Keratinocyte (primary cell): ENCODE measurements at regions not wholly inside any gene's neighbourhood (a gene's known extent, or its start where the extent isn't known, plus 50 kb on each side); places are given as distances from the start of the nearest gene placed in this dataset.

Source experiments
- EZH2 ChIP-seq: IDR thresholded peaks from one replicate; pipeline ENCODE4 v1.6.1; 2012; ENCODE audit warnings: inconsistent platforms, mild to moderate bottlenecking, low read length, moderate library complexity
- TF ChIP-seq, protein P1 (sequence below), 3 experiments: IDR thresholded peaks in 1 of 3; conservative IDR thresholded peaks in 1 of 3; optimal IDR thresholded peaks in 1 of 3; 2 replicates in 2 of 3; 3 replicates in 1 of 3; pipeline versions ENCODE3 to v1.5.1; 2011; ENCODE audit warnings: low read length in 3 of 3, mild to moderate bottlenecking in 3 of 3, moderate library complexity in 2 of 3, control low read depth in 1 of 3, inconsistent platforms in 1 of 3; ENCODE audit not compliant: insufficient read depth in 2 of 3; ENCODE audit errors: extremely low read depth in 1 of 3

DNA sequence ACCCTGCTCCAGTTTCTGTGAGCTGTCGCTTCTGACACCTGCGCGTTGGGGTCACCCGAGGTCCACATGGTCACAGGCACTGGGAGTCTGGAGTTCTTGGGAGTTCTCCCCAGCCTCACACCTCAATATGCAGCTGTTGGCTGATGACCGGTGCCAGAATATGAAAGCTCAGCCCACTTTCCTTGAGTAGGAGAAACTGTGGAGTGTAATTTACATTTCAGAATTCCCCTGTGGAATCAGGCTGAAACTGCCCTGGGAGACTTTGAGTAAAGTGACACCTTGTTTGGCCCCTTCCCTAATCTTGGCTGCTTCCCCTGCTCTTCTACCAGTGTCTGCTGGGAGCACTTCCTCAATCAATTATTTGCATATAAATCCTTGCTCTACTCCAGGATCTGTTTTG is 255.9 kb downstream of the NFKBIZ start:
- TF ChIP-seq, protein P1, sequence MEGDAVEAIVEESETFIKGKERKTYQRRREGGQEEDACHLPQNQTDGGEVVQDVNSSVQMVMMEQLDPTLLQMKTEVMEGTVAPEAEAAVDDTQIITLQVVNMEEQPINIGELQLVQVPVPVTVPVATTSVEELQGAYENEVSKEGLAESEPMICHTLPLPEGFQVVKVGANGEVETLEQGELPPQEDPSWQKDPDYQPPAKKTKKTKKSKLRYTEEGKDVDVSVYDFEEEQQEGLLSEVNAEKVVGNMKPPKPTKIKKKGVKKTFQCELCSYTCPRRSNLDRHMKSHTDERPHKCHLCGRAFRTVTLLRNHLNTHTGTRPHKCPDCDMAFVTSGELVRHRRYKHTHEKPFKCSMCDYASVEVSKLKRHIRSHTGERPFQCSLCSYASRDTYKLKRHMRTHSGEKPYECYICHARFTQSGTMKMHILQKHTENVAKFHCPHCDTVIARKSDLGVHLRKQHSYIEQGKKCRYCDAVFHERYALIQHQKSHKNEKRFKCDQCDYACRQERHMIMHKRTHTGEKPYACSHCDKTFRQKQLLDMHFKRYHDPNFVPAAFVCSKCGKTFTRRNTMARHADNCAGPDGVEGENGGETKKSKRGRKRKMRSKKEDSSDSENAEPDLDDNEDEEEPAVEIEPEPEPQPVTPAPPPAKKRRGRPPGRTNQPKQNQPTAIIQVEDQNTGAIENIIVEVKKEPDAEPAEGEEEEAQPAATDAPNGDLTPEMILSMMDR (optimal IDR thresholded peaks at IDR 0.05 in 1 of 3, IDR thresholded peaks at IDR 0.05 in 1 of 3, conservative IDR thresholded peaks at IDR 0.05 in 1 of 3; ENCODE audit: extremely low read depth in 1 of 3, insufficient read depth in 2 of 3, low read length in 3 of 3): no peak
- TF ChIP-seq EZH2: no peak
